CD4-positive, alpha-beta T cell treated with Interleukin-15 for 4 hours (primary cell): ENCODE measurements at regions not wholly inside any gene's neighbourhood (a gene's known extent, or its start where the extent isn't known, plus 50 kb on each side); places are given as distances from the start of the nearest gene placed in this dataset.

Source experiments
- DNase-seq: peaks from one replicate; pipeline ENCODE4 v3.0.0-alpha.2; 2020; ENCODE audit warnings: low spot score

GRCh38 chr6:18672852-18673251 is 285.7 kb downstream of the RNF144B start:
- no peak for DNase-seq

GRCh38 chr6:18674346-18674745 is 287.2 kb downstream of the RNF144B start:
- DNase-seq, result no peak

- no peak for DNase-seq
Measured at GRCh38 chr6:18675881-18676280, 288.7 kb downstream of the RNF144B start.

GRCh38 chr6:18676548-18676947 is 289.4 kb downstream of the RNF144B start:
- DNase-seq, result no peak

- DNase-seq, result no peak
Measured at GRCh38 chr6:18680842-18681241, 293.7 kb downstream of the RNF144B start.

- no peak for DNase-seq
Measured at GRCh38 chr6:18681832-18682503, 294.8 kb downstream of the RNF144B start.

- DNase-seq, result no peak
Measured at GRCh38 chr6:18684343-18684742, 297.2 kb downstream of the RNF144B start.

GRCh38 chr6:18692929-18693685 is 306.0 kb downstream of the RNF144B start:
- DNase-seq, result no peak

GRCh38 chr6:18693881-18694280 is 306.7 kb downstream of the RNF144B start:
- no peak for DNase-seq

- no peak for DNase-seq
Measured at GRCh38 chr6:18703546-18703945, 316.4 kb downstream of the RNF144B start.

- DNase-seq, result no peak
Measured at GRCh38 chr6:18707714-18708439, 320.7 kb downstream of the RNF144B start.

- DNase-seq, result no peak
Measured at GRCh38 chr6:18712595-18712994, 325.4 kb downstream of the RNF144B start.

- DNase-seq, result no peak
Measured at GRCh38 chr6:18720075-18720474, 332.9 kb downstream of the RNF144B start.

GRCh38 chr6:18724056-18724455 is 336.9 kb downstream of the RNF144B start:
- no peak for DNase-seq

- DNase-seq, result no peak
Measured at GRCh38 chr6:18725449-18725848, 338.3 kb downstream of the RNF144B start.

- DNase-seq, result no peak
Measured at GRCh38 chr6:18733921-18734550, 346.9 kb downstream of the RNF144B start.

- DNase-seq, result no peak
Measured at GRCh38 chr6:18741741-18742140, 354.6 kb downstream of the RNF144B start.

- DNase-seq, result no peak
Measured at GRCh38 chr6:18742406-18742805, 355.3 kb downstream of the RNF144B start.

GRCh38 chr6:18746727-18747126 is 359.6 kb downstream of the RNF144B start:
- no peak for DNase-seq

- no peak for DNase-seq
Measured at GRCh38 chr6:18748314-18748713, 361.2 kb downstream of the RNF144B start.

GRCh38 chr6:18752278-18753068 is 365.3 kb downstream of the RNF144B start:
- DNase-seq, result no peak

- no peak for DNase-seq
Measured at GRCh38 chr6:18753076-18753475, 365.9 kb downstream of the RNF144B start.
